WTC11 (cell line): ENCODE measurements at regions not wholly inside any gene's neighbourhood (a gene's known extent, or its start where the extent isn't known, plus 50 kb on each side); places are given as distances from the start of the nearest gene placed in this dataset.
A peak's percentile ranks its signal among the peaks of the same experiment; 100 is the strongest.

ENCODE experiments used
- ATAC-seq: fragments of 200-7000 bp; cut with Tn5 transposase; 2 replicates; pipeline ENCODE4 v1.10.0; 2021; ENCODE audit warnings: mild to moderate bottlenecking, moderate library complexity
- CTCF ChIA-PET: fragments of 300-600 bp; sonication (Branson Sonifier 250); formaldehyde crosslinking; loops from one replicate; lab custom pipeline; 2021; ENCODE audit warnings: antibody characterized with exemption; lab: Charles Lee
- POLR2A ChIA-PET: fragments of 350-600 bp; sonication (Branson Sonifier 250); formaldehyde crosslinking; loops from one replicate; lab custom pipeline; 2021; ENCODE audit warnings: antibody characterized with exemption; lab: Charles Lee
- DNase-seq: peaks from one replicate; pipeline ENCODE4 v3.0.0; 2021; ENCODE audit warnings: low spot score
- H3K27ac Mint-ChIP-seq: 2 replicates; pipeline ENCODE4 v1.8.0; 2021; ENCODE audit warnings: mixed read lengths
- H3K27me3 Mint-ChIP-seq: 2 replicates; pipeline ENCODE4 v1.8.0; 2021; ENCODE audit warnings: low read depth, mild to moderate bottlenecking, moderate library complexity, mixed read lengths
- H3K36me3 Mint-ChIP-seq: 2 replicates; pipeline ENCODE4 v1.8.0; 2021; ENCODE audit warnings: mixed read lengths
- H3K4me1 Mint-ChIP-seq: 2 replicates; pipeline ENCODE4 v1.8.0; 2022; ENCODE audit warnings: mixed read lengths
- H3K4me3 Mint-ChIP-seq: 2 replicates; pipeline ENCODE4 v1.8.0; 2021; ENCODE audit warnings: mild to moderate bottlenecking, moderate library complexity, mixed read lengths
- H3K9me3 Mint-ChIP-seq: 2 replicates; pipeline ENCODE4 v1.8.0; 2021; ENCODE audit warnings: mixed read lengths
- ATF3 ChIP-seq: sonication (generic); formaldehyde crosslinking; conservative IDR thresholded peaks from 2 replicates; pipeline ENCODE4 v1.8.1; 2022; ENCODE audit warnings: mild to moderate bottlenecking, missing genetic modification reagents
- ESRRA ChIP-seq: sonication (generic); formaldehyde crosslinking; IDR thresholded peaks from 2 replicates; pipeline ENCODE4 v1.8.1; 2022; ENCODE audit warnings: mild to moderate bottlenecking, missing genetic modification reagents, borderline replicate concordance
- GABPB1 ChIP-seq: sonication (generic); formaldehyde crosslinking; IDR thresholded peaks from 2 replicates; pipeline ENCODE4 v1.8.1; 2023; ENCODE audit warnings: mild to moderate bottlenecking, missing genetic modification reagents
- GTF2I ChIP-seq: fragments of 250-450 bp; sonication (Bioruptor Pico); conservative IDR thresholded peaks from 2 replicates; pipeline ENCODE4 v1.4.0; 2021; ENCODE audit warnings: mild to moderate bottlenecking
- IRF1 ChIP-seq: sonication (generic); formaldehyde crosslinking; IDR thresholded peaks from 2 replicates; pipeline ENCODE4 v1.8.0; 2023; ENCODE audit warnings: missing genetic modification reagents
- JAZF1 ChIP-seq: fragments of 250-450 bp; sonication (Bioruptor Pico); IDR thresholded peaks from 2 replicates; pipeline ENCODE4 v1.9.0; 2021; ENCODE audit warnings: moderate library complexity, mild to moderate bottlenecking, inconsistent platforms
- NFE2L1 ChIP-seq: sonication (generic); formaldehyde crosslinking; IDR thresholded peaks from 2 replicates; pipeline ENCODE4 v1.8.1; 2023; ENCODE audit warnings: missing genetic modification reagents
- NR2C2 ChIP-seq: sonication (generic); formaldehyde crosslinking; IDR thresholded peaks from 2 replicates; pipeline ENCODE4 v1.8.0; 2022; ENCODE audit warnings: mild to moderate bottlenecking, missing genetic modification reagents
- NR3C1 ChIP-seq: sonication (generic); formaldehyde crosslinking; conservative IDR thresholded peaks from 2 replicates; pipeline ENCODE4 v1.8.1; 2023; ENCODE audit warnings: low read depth, mild to moderate bottlenecking, missing genetic modification reagents
- TP53 ChIP-seq: sonication (generic); formaldehyde crosslinking; IDR thresholded peaks from 2 replicates; pipeline ENCODE4 v1.8.1; 2023; ENCODE audit warnings: mild to moderate bottlenecking, missing genetic modification reagents
- ZBTB21 ChIP-seq: sonication (generic); formaldehyde crosslinking; IDR thresholded peaks from 2 replicates; pipeline ENCODE4 v1.8.1; 2023; ENCODE audit warnings: mild to moderate bottlenecking, missing genetic modification reagents, borderline replicate concordance
- ZNF317 ChIP-seq: sonication (generic); formaldehyde crosslinking; IDR thresholded peaks from 2 replicates; pipeline ENCODE4 v1.8.1; 2023; ENCODE audit warnings: low read depth, mild to moderate bottlenecking, moderate library complexity, missing genetic modification reagents, borderline replicate concordance
- TF ChIP-seq, protein P1 (sequence below): sonication (generic); formaldehyde crosslinking; IDR thresholded peaks from 2 replicates; pipeline ENCODE4 v1.8.1; 2022; ENCODE audit warnings: low read depth, missing genetic modification reagents, borderline replicate concordance
- TF ChIP-seq, protein P2 (sequence below): fragments of 250-450 bp; sonication (Bioruptor Pico); conservative IDR thresholded peaks from 2 replicates; pipeline ENCODE4 v1.9.0; 2021; ENCODE audit warnings: mild to moderate bottlenecking

DNA sequence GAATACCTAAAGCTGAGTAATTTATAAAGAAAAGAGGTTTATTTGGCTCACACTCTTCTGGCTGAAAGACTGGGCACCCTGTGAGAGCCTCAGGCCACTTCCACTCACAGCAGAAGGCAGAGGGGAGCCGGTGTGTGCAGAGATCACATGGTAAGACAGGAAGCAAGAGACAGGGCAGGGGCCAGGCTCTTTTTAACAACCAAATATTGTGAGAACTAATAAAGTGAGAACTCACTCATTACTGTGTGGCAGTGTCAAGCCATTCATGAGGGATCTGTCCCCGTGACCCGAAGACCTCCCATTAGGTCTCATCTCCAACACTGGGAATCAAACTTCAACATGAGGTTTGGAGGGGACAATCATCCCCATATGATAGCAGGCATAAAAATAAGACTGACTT lies 180.8 kb upstream of the DIO3 start:
- ATAC-seq (no peak), DNase-seq (no peak)
- Mint-ChIP-seq H3K9me3 (peaks cover 36% of the 10 kb centered on the region), H3K36me3 (peaks cover 13% of the 10 kb centered on the region), H3K27ac (no peak overlapping the region), H3K4me3 (no peak overlapping the region), H3K4me1 (no peaks in the 10 kb centered on the region), H3K27me3 (no peaks in the 10 kb centered on the region)
- POLR2A ChIA-PET: no interaction called here
- no peak for TF ChIP-seq ESRRA (CRISPR knock-in tag)
- TF ChIP-seq ZBTB21 (CRISPR knock-in tag): no peak
- no peak for TF ChIP-seq ATF3 (CRISPR knock-in tag)
- TF ChIP-seq NR2C2 (CRISPR knock-in tag): no peak
- TF ChIP-seq NFE2L1 (CRISPR knock-in tag): no peak
- no peak for TF ChIP-seq JAZF1
- TF ChIP-seq TP53 (CRISPR knock-in tag): no peak
- no peak for TF ChIP-seq GTF2I (CRISPR knock-in tag)
- CTCF ChIA-PET: no interaction called here

DNA sequence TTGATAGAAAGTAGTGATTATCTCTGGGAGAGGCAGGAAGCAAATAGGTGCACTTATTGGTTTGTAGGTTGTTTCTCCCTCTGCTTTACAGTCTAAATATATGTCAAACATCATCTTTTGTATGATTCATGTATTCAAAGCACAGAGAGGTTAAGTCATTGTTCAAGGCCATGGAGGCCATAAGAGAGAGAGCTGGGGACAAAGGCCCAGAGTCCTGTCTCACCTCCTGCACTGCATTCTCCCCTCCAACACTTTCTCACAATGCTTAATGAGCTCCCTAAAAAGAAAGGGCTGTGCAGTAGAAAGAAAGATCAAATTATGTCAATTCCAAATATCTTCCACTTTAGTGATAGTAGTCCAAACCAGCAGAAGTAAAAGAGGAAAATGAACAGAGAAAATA lies 180.4 kb upstream of the DIO3 start:
- Mint-ChIP-seq H3K9me3 (peaks cover 40% of the 10 kb centered on the region), H3K4me3 (no peak overlapping the region), H3K27me3 (no peaks in the 10 kb centered on the region), H3K4me1 (no peaks in the 10 kb centered on the region), H3K27ac (no peak overlapping the region), H3K36me3 (peaks cover 13% of the 10 kb centered on the region)
- POLR2A ChIA-PET: no interaction called here
- DNase-seq (no peak), ATAC-seq (no peak)
- TF ChIP-seq NR3C1 (CRISPR knock-in tag) (no peak), IRF1 (no peak)
- CTCF ChIA-PET: no interaction called here

DNA sequence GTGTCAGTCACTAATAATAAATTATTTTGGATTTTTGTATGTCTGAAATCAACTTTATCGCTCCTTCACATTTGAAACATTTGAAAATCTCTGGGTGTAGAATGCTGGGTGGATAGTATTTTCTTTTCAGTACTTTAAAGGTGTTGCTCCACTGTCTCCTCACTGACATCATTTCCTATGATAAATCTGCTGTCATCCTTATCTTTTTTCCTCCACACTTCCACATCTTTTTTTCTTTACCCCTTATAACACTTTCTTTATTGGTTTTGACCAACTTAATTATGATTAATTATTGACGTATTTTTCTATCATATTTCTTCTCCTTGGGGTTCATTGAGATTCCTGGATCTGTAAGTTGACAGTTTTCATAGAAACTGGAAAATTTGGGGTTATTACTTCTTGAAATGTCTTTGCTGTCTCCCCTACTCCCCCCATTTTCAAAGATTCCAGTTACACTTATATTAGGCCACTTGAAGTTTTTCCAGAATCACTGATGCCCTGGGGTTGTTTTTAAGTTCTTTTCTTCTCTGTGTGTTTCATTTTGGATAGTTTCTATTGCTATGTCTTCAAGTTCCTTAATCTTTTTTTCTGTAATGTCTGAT lies 177.5 kb upstream of the DIO3 start:
- no peaks in the 10 kb centered on the region for H3K4me1 Mint-ChIP-seq
- ChIA-PET POLR2A (no interaction called here), CTCF (no interaction called here)
- no peak overlapping the region for H3K27ac Mint-ChIP-seq
- peaks cover 51% of the 10 kb centered on the region for H3K9me3 Mint-ChIP-seq
- ATAC-seq: no peak
- H3K4me3 Mint-ChIP-seq: no peak overlapping the region
- peak; percentile 88 for TF ChIP-seq ZNF317 (CRISPR knock-in tag)
- TF ChIP-seq NFE2L1 (CRISPR knock-in tag): no peak
- H3K27me3 Mint-ChIP-seq: peaks cover 2% of the 10 kb centered on the region; the same call in 1 of the 2 replicates
- peaks cover 20% of the 10 kb centered on the region for H3K36me3 Mint-ChIP-seq
- DNase-seq: no peak

GRCh38 chr14:101394374-101394773 lies 166.9 kb upstream of the DIO3 start:
- Mint-ChIP-seq H3K4me3 (no peak overlapping the region), H3K27ac (no peak overlapping the region), H3K9me3 (peaks cover 11% of the 10 kb centered on the region), H3K36me3 (no peaks in the 10 kb centered on the region), H3K27me3 (no peaks in the 10 kb centered on the region; the same call in 1 of the 2 replicates), H3K4me1 (no peaks in the 10 kb centered on the region)
- POLR2A ChIA-PET: interaction anchor here (0.6 kb wide), 1 partner anchor 38 kb away, joined by 4 read pairs; no protein-coding TSS in a partner anchor
- no peak for DNase-seq
- no peak for ATAC-seq
- TF ChIP-seq, protein P1, sequence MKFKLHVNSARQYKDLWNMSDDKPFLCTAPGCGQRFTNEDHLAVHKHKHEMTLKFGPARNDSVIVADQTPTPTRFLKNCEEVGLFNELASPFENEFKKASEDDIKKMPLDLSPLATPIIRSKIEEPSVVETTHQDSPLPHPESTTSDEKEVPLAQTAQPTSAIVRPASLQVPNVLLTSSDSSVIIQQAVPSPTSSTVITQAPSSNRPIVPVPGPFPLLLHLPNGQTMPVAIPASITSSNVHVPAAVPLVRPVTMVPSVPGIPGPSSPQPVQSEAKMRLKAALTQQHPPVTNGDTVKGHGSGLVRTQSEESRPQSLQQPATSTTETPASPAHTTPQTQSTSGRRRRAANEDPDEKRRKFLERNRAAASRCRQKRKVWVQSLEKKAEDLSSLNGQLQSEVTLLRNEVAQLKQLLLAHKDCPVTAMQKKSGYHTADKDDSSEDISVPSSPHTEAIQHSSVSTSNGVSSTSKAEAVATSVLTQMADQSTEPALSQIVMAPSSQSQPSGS (CRISPR knock-in tag): no peak
- CTCF ChIA-PET: no interaction called here

- DNase-seq: no peak
Measured at GRCh38 chr14:101395779-101396178, 165.5 kb upstream of the DIO3 start.

More at GRCh38 chr14:101395779-101396178, 165.5 kb upstream of the DIO3 start:
- Mint-ChIP-seq H3K4me1 (peaks cover 3% of the 10 kb centered on the region; the same call in 1 of the 2 replicates), H3K27me3 (no peaks in the 10 kb centered on the region; the same call in 1 of the 2 replicates), H3K4me3 (no peak overlapping the region), H3K27ac (no peak overlapping the region), H3K9me3 (peaks cover 11% of the 10 kb centered on the region), H3K36me3 (no peaks in the 10 kb centered on the region)
- CTCF ChIA-PET: interaction anchor here (0.6 kb wide), 1 partner anchor 103 kb away, joined by 3 read pairs; no protein-coding TSS in a partner anchor
- POLR2A ChIA-PET: no interaction called here
- TF ChIP-seq ZNF317 (CRISPR knock-in tag) (no peak), GABPB1 (CRISPR knock-in tag) (no peak)
- TF ChIP-seq, protein P2, sequence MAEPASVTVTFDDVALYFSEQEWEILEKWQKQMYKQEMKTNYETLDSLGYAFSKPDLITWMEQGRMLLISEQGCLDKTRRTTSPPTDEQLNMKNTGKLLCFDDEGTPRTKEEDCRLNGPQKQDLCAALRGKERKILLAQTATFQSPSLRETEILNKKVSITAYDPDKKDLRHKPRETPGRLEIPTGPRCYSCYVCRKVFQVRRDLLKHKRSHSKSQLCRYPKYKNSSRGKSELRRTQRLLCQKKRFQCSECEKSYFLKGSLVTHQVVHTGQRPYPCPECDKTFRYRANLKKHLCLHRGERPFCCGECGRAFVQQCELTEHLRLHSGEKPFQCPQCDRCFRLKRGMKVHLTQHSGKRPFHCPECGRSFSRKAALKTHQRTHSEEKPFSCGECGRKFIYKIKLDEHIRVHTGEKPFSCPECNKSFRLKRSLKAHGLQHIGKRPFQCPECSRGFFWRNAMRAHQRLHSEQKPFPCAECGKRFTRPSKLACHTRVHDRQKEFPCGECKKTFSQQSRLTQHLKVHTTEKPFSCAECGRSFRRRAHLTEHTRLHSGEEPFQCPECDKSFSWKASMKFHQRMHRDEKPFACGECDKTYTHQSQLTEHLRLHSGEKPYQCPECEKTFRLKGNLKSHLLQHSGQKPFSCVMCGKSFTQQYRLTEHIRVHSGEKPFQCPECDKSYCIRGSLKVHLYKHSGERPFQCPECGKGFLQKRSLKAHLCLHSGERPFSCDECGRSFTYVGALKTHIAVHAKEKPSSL (CRISPR knock-in tag): no peak
- no peak for ATAC-seq
